AG09319 (cell line): ENCODE measurements at regions not wholly inside any gene's neighbourhood (a gene's known extent, or its start where the extent isn't known, plus 50 kb on each side); places are given as distances from the start of the nearest gene placed in this dataset.

Experiments
- DNase-seq: peaks from one replicate; pipeline ENCODE4 v3.0.0-alpha.2; 2010; ENCODE audit warnings: low read depth; ENCODE audit errors: extremely low read depth
- TF ChIP-seq, protein P1 (sequence below): IDR thresholded peaks from 2 replicates; pipeline ENCODE4 v1.5.1; 2011; ENCODE audit warnings: low read depth, mild to moderate bottlenecking, inconsistent platforms, low read length, moderate library complexity

DNA sequence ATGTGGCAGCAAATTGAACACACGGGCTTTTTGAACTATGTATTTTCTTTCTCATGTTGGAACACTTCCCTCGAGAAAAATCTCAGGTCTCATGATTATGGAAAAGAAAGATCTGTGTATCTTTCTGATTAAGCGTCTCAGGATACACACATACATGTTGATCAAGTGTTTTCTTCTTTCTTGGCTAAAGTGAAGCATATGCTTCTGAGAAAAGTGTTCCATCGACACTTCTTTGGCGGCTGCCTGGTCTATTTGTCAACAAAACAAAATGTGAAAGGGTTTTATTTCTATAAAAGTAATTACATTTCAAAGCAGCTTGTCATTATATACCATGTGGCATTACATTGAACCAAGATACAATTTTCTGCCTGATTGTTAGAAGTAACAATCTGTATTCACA, 157.5 kb downstream of the DLEU7 start:
- DNase-seq, result no peak
- TF ChIP-seq, protein P1, sequence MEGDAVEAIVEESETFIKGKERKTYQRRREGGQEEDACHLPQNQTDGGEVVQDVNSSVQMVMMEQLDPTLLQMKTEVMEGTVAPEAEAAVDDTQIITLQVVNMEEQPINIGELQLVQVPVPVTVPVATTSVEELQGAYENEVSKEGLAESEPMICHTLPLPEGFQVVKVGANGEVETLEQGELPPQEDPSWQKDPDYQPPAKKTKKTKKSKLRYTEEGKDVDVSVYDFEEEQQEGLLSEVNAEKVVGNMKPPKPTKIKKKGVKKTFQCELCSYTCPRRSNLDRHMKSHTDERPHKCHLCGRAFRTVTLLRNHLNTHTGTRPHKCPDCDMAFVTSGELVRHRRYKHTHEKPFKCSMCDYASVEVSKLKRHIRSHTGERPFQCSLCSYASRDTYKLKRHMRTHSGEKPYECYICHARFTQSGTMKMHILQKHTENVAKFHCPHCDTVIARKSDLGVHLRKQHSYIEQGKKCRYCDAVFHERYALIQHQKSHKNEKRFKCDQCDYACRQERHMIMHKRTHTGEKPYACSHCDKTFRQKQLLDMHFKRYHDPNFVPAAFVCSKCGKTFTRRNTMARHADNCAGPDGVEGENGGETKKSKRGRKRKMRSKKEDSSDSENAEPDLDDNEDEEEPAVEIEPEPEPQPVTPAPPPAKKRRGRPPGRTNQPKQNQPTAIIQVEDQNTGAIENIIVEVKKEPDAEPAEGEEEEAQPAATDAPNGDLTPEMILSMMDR, result no peak

DNA sequence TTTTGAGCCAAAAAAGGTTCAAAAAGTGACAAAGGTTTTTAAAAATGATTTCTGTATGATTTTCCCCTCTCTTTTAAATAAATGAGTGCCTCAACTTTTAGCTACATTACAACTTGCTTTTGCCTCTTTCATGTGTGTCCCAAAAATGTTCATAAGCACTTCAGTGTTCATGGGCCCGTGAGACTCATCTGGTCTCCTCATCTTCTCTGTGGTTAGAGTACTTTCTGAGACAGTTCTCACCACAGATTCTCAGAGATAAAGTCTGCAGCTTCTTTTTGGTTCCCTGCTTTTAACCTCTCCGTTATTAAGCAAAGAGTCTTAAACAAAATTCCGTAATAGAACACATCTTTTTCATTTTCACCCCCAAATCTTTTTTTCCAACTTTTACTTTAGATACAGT, 156.9 kb downstream of the DLEU7 start:
- DNase-seq, result no peak
- TF ChIP-seq, protein P1, result no peak

DNA sequence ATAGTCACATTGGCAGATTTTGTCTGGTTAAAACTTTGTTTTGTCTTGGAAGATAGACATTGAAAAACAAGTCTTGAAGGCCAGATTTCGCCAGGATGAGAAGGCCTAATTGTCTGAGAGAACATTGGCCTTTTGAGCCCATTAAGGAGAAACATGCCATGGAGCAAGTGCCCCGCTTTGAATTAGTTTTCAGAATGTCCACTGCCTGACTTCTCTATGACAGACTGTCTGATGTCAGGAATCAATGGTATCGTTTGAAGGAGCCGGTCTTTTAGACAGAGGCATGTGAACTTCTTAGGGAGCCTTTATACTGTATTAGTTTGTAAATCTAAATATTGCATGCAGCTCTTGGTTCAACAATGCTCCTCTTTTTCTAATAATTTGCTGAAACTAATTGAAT, 155.9 kb downstream of the DLEU7 start:
- DNase-seq, result no peak
- TF ChIP-seq, protein P1, result no peak

DNA sequence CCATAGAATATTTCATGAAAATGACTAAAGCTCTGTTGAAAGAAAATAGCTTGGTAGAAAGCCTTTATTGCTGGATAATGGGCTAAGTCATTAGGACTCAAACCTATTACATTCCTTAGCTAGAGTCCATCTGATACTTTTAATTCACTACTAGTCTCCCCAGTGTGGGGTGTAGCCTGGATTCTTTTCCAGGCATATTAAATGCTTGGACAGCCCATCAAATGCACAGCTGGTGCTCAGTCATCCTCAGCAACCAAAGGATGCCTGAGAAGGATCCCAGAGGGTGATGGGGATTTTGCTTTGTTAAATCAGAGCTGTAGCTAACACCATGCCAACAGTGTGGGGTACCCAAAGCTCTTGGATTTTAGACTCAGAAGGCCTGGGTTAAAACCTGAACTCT, 153.5 kb downstream of the DLEU7 start:
- no peak for DNase-seq
- TF ChIP-seq, protein P1, result no peak

DNA sequence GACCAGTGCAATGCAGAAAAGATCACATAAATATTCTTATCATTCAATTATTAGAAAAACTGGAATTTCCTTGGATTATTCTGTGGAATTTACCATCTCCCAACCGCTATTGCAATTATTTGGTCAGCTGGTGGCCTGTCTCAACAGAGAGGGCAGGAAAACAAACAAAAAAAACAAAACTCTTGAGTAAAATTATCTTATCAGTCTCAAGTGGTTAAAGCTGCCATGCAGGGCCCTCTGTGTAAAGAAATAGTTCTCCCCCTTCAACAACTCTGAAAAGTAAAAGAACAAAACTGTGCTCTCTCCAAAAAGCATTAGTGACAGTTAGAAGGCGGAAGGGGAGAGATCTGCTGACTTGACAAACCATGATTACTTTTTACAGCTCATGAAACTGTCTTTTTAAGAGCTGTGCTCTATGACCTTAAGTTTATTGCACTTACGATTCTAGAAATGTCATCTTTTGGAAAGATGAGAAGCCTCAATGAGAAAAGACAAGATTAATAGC, 152.3 kb downstream of the DLEU7 start:
- TF ChIP-seq, protein P1, result no peak
- no peak for DNase-seq

DNA sequence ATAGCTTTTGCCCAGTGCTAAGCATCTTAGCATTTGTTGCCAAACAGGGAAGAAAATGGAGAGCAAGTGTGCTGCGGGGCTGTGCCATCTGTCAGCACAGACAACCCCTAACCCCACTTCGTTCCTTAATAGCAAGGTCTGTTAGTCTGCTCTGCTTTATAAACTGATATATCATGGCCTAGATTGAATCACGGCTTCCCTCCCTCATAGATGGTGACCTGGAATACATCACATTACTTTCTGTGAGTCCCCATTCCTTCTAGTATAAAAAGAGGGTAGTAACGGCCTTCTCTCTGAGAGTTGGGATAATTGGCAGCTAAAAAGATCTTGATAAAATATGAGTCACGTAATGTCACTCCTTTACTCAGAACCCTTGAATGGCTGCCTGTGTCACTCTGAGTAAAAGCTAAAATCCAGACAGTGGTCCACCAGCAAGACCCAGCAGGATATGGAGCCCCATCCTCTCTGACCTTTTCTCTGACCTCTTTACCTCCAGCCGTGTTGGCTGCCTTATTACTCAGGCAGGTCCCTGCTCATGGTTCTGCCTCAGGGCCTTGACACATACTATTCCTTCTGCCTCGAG, 151.7 kb downstream of the DLEU7 start:
- TF ChIP-seq, protein P1, result no peak
- DNase-seq, result no peak

DNA sequence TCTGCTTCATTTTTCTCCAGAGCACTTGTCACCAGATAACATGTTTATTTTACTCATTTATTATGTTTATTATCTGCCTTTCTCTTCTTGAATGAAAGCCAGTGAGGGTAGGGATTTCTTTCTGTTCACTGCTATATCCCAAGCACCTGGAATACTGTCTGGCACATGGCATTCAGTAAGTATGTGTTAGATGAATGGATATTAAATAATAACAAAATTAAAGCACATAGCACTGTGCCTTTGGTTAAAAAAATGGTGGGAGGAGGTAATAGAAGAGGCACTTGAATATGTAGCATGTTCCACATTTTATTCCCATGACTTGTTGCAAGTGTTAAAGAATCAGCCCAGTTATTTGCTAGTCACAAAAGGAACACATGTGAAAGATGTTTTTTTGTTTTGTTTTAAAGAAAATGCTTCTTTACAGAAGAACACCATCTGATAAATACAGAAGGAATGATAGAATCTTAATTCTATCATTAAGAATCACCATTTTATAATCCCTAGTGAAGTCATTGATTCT, 151.0 kb downstream of the DLEU7 start:
- TF ChIP-seq, protein P1, result no peak

More for the DNA sequence above, 151.0 kb downstream of the DLEU7 start:
- no peak for DNase-seq
